Thymus (tissue), 11 donors: ENCODE measurements at regions not wholly inside any gene's neighbourhood (a gene's known extent, or its start where the extent isn't known, plus 50 kb on each side); places are given as distances from the start of the nearest gene placed in this dataset.

Experiments used
- DNase-seq, 9 donors: peaks; one replicate each; pipeline ENCODE4 v3.0.0-alpha.2; 2013; ENCODE audit warnings: low spot score in 9 of 9, low read depth in 6 of 9, missing footprints in 1 of 9
- H3K27ac ChIP-seq, 2 donors: one replicate each; pipeline ENCODE4 v1.5.1; 2013; ENCODE audit warnings: control low read depth in 1 of 2, low read depth in 1 of 2, low read length in 1 of 2, mild to moderate bottlenecking in 1 of 2, moderate library complexity in 1 of 2
- H3K27me3 ChIP-seq, 2 donors: one replicate each; pipeline ENCODE4 v1.5.1; 2013; ENCODE audit warnings: low read length in 1 of 2; ENCODE audit not compliant: control insufficient read depth in 2 of 2, insufficient read depth in 1 of 2
- H3K36me3 ChIP-seq, 2 donors: one replicate each; pipeline ENCODE4 v1.5.1; 2013; ENCODE audit warnings: low read length in 1 of 2, mild to moderate bottlenecking in 1 of 2, moderate library complexity in 1 of 2; ENCODE audit not compliant: control insufficient read depth in 2 of 2, insufficient read depth in 2 of 2
- H3K4me1 ChIP-seq, 2 donors: one replicate each; pipeline ENCODE4 v1.5.1; 2013; ENCODE audit warnings: low read length in 2 of 2; ENCODE audit not compliant: control insufficient read depth in 2 of 2, insufficient read depth in 2 of 2
- H3K4me3 ChIP-seq, 2 donors: one replicate each; pipeline ENCODE4 v1.5.1; 2013; ENCODE audit warnings: low read length in 2 of 2, control low read depth in 1 of 2, mild to moderate bottlenecking in 1 of 2
- H3K9me3 ChIP-seq, 2 donors: one replicate each; pipeline ENCODE4 v1.5.1; 2013; ENCODE audit warnings: low read length in 1 of 2, mild to moderate bottlenecking in 1 of 2; ENCODE audit not compliant: control insufficient read depth in 2 of 2, insufficient read depth in 1 of 2
- WGBS: extraction: QIAGEN DNeasy Blood & Tissue Kit; methylation state at CpG from one replicate; pipeline ENCODE4 v1.1.7; 2013; 5-methylcytosine and 5-hydroxymethylcytosine counted together
- donor health status: healthy.

GRCh38 chr18:75656035-75656434 lies 228.5 kb upstream of the SMIM21 start:
- 31% methylated on average over 7 of the region's 7 CpGs for WGBS
- no peaks in the 10 kb centered on the region for H3K27me3 ChIP-seq
- no peaks in the 10 kb centered on the region for H3K36me3 ChIP-seq
- no peak overlapping the region for H3K27ac ChIP-seq
- no peak for DNase-seq
- no peaks in the 10 kb centered on the region for H3K4me1 ChIP-seq
- no peak overlapping the region for H3K4me3 ChIP-seq
- no peaks in the 10 kb centered on the region for H3K9me3 ChIP-seq

- Histone ChIP-seq H3K27me3 (no peaks in the 10 kb centered on the region), H3K36me3 (no peaks in the 10 kb centered on the region)
Measured at GRCh38 chr18:75654851-75655751, 227.6 kb upstream of the SMIM21 start.

GRCh38 chr18:75654386-75654785 lies 226.9 kb upstream of the SMIM21 start:
- H3K36me3 ChIP-seq: no peaks in the 10 kb centered on the region
- H3K4me3 ChIP-seq: no peak overlapping the region
- 95% methylated on average over 6 of the region's 6 CpGs for WGBS
- no peak overlapping the region for H3K27ac ChIP-seq
- H3K27me3 ChIP-seq: no peaks in the 10 kb centered on the region
- H3K9me3 ChIP-seq: no peaks in the 10 kb centered on the region
- H3K4me1 ChIP-seq: no peaks in the 10 kb centered on the region
- no peak for DNase-seq

More at GRCh38 chr18:75654851-75655751, 227.6 kb upstream of the SMIM21 start:
- DNase-seq: no peak
- Histone ChIP-seq H3K4me1 (no peaks in the 10 kb centered on the region), H3K9me3 (no peaks in the 10 kb centered on the region), H3K4me3 (no peak overlapping the region), H3K27ac (no peak overlapping the region)
- 91% methylated on average over 10 of the region's 10 CpGs for WGBS

- Histone ChIP-seq H3K9me3 (no peaks in the 10 kb centered on the region), H3K27ac (no peak overlapping the region), H3K36me3 (no peaks in the 10 kb centered on the region), H3K4me1 (no peaks in the 10 kb centered on the region), H3K4me3 (no peak overlapping the region), H3K27me3 (no peaks in the 10 kb centered on the region)
- DNase-seq: no peak
- 91% methylated on average over 2 of the region's 2 CpGs for WGBS
Measured at GRCh38 chr18:75652528-75652927, 225.0 kb upstream of the SMIM21 start.

GRCh38 chr18:75644871-75645270 lies 217.4 kb upstream of the SMIM21 start:
- whole genome bisulfite sequencing: 95% methylated on average over 6 of the region's 6 CpGs
- DNase-seq: no peak

GRCh38 chr18:75643083-75643482 lies 215.6 kb upstream of the SMIM21 start:
- WGBS: 91% methylated on average over 6 of the region's 6 CpGs
- Histone ChIP-seq H3K9me3 (peaks cover 0 to 2% of the 10 kb centered on the region in 2 donors), H3K27ac (no peak overlapping the region), H3K36me3 (no peaks in the 10 kb centered on the region), H3K27me3 (no peaks in the 10 kb centered on the region), H3K4me1 (no peaks in the 10 kb centered on the region), H3K4me3 (no peak overlapping the region)
- no peak for DNase-seq

More at GRCh38 chr18:75644871-75645270, 217.4 kb upstream of the SMIM21 start:
- Histone ChIP-seq H3K27ac (no peak overlapping the region), H3K9me3 (peaks cover 0 to 2% of the 10 kb centered on the region in 2 donors), H3K36me3 (no peaks in the 10 kb centered on the region), H3K4me3 (no peak overlapping the region), H3K27me3 (no peaks in the 10 kb centered on the region), H3K4me1 (no peaks in the 10 kb centered on the region)

GRCh38 chr18:75639472-75639831 lies 211.9 kb upstream of the SMIM21 start:
- no peaks in the 10 kb centered on the region for H3K36me3 ChIP-seq
- no peak for DNase-seq
- no peaks in the 10 kb centered on the region for H3K27me3 ChIP-seq
- no peaks in the 10 kb centered on the region for H3K9me3 ChIP-seq
- 96% methylated on average over 8 of the region's 8 CpGs for WGBS
- no peak overlapping the region for H3K27ac ChIP-seq
- H3K4me1 ChIP-seq: no peaks in the 10 kb centered on the region
- no peak overlapping the region for H3K4me3 ChIP-seq

- Histone ChIP-seq H3K27ac (peak overlapping the region in 1 of 2 donors; percentile 26), H3K27me3 (no peaks in the 10 kb centered on the region), H3K4me1 (no peaks in the 10 kb centered on the region), H3K36me3 (no peaks in the 10 kb centered on the region), H3K9me3 (no peaks in the 10 kb centered on the region), H3K4me3 (no peak overlapping the region)
- no peak for DNase-seq
- 67% methylated on average over 24 of the region's 24 CpGs for WGBS
Measured at GRCh38 chr18:75638776-75639471, 211.4 kb upstream of the SMIM21 start.

GRCh38 chr18:75638223-75638775 lies 210.8 kb upstream of the SMIM21 start:
- DNase-seq: no peak
- H3K4me3 ChIP-seq: no peak overlapping the region
- H3K9me3 ChIP-seq: no peaks in the 10 kb centered on the region
- WGBS: 72% methylated on average over 16 of the region's 16 CpGs
- H3K4me1 ChIP-seq: no peaks in the 10 kb centered on the region
- H3K36me3 ChIP-seq: no peaks in the 10 kb centered on the region
- H3K27ac ChIP-seq: no peak overlapping the region
- H3K27me3 ChIP-seq: no peaks in the 10 kb centered on the region
